CD8-positive, alpha-beta memory T cell (primary cell): ENCODE measurements at regions not wholly inside any gene's neighbourhood (a gene's known extent, or its start where the extent isn't known, plus 50 kb on each side); places are given as distances from the start of the nearest gene placed in this dataset.

Experiments
- CTCF ChIA-PET: fragments of 350-600 bp; sonication (Branson Sonifier 250); formaldehyde crosslinking; loops from one replicate; lab custom pipeline; 2021; ENCODE audit warnings: antibody characterized with exemption; lab: Charles Lee
- POLR2A ChIA-PET: fragments of 350-600 bp; sonication (Branson Sonifier 250); formaldehyde crosslinking; loops from one replicate; lab custom pipeline; 2021; ENCODE audit warnings: antibody characterized with exemption; lab: Charles Lee
- DNase-seq, 5 donors: peaks; one replicate each; pipeline versions ENCODE4 v3.0.0 to v3.0.0-alpha.2; 2020 to 2022; ENCODE audit warnings: mixed read lengths in 1 of 5
- H3K27ac ChIP-seq: one replicate; pipeline ENCODE4 v1.7.0; 2013; ENCODE audit warnings: low read depth, mild to moderate bottlenecking, low read length, moderate library complexity
- H3K27me3 ChIP-seq: 2 replicates; pipeline ENCODE4 v1.7.0; 2013; ENCODE audit warnings: low read length, mild to moderate bottlenecking; ENCODE audit not compliant: insufficient read depth, poor library complexity, severe bottlenecking
- H3K36me3 ChIP-seq: 2 replicates; pipeline ENCODE4 v1.7.0; 2013; ENCODE audit warnings: mild to moderate bottlenecking, low read length, moderate library complexity; ENCODE audit not compliant: insufficient read depth
- H3K4me1 ChIP-seq: 2 replicates; pipeline ENCODE4 v1.7.0; 2013; ENCODE audit warnings: mild to moderate bottlenecking, low read length, moderate library complexity; ENCODE audit not compliant: insufficient read depth
- H3K4me3 ChIP-seq: 2 replicates; pipeline ENCODE4 v1.7.0; 2013; ENCODE audit warnings: mild to moderate bottlenecking, low read length
- H3K9me3 ChIP-seq: 2 replicates; pipeline ENCODE4 v1.7.0; 2013; ENCODE audit warnings: mild to moderate bottlenecking, low read length
- H3K27ac Mint-ChIP-seq, 8 donors: one replicate each; pipeline ENCODE4 v1.8.0; 2020 to 2021; ENCODE audit warnings: mixed read lengths in 8 of 8, mild to moderate bottlenecking in 6 of 8, inconsistent platforms in 3 of 8, moderate library complexity in 3 of 8
- H3K27me3 Mint-ChIP-seq, 2 donors: one replicate each; pipeline ENCODE4 v1.8.0; 2020 to 2021; ENCODE audit warnings: mixed read lengths in 2 of 2, mild to moderate bottlenecking in 1 of 2, moderate library complexity in 1 of 2
- H3K36me3 Mint-ChIP-seq, 3 donors: one replicate each; pipeline ENCODE4 v1.8.0; 2020 to 2021; ENCODE audit warnings: mixed read lengths in 3 of 3, inconsistent platforms in 1 of 3, mild to moderate bottlenecking in 1 of 3
- H3K4me1 Mint-ChIP-seq, 3 donors: one replicate each; pipeline ENCODE4 v1.8.0; 2020 to 2021; ENCODE audit warnings: mixed read lengths in 3 of 3, inconsistent platforms in 1 of 3, mild to moderate bottlenecking in 1 of 3
- H3K4me3 Mint-ChIP-seq, 7 donors: one replicate each; pipeline ENCODE4 v1.8.0; 2020 to 2021; ENCODE audit warnings: mixed read lengths in 7 of 7, mild to moderate bottlenecking in 6 of 7, moderate library complexity in 4 of 7, inconsistent platforms in 2 of 7
- H3K9me3 Mint-ChIP-seq, 5 donors: one replicate each; pipeline ENCODE4 v1.8.0; 2020 to 2022; ENCODE audit warnings: mixed read lengths in 5 of 5, mild to moderate bottlenecking in 3 of 5, moderate library complexity in 2 of 5, inconsistent platforms in 1 of 5

DNA sequence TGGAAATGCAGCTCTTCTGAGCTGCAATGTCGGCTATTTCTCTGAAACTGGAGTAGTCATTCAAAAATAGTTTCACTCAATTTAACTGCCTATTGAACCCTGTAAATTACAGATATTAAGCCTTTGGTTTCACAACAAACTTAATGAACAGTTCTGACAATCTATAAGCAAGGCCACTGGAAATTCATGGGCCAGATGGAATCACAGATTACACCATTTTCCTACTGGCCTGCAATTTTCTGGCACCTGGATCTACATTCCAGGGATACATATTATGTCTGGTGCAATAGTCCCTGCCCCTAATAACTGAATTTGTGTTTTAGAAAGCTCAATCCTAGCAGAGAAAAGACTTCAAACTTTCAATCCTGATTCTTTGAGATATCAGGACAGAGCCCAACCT is 551.7 kb downstream of the RNF144A start:
- H3K27ac Mint-ChIP-seq, result peak overlapping the region in 3 of 8 donors; percentile 6 to 70 (median 12)
- H3K36me3 Mint-ChIP-seq, result peaks cover 0 to 11% (median 5%) of the 10 kb centered on the region in 3 donors
- Histone ChIP-seq H3K36me3 (no peaks in the 10 kb centered on the region), H3K9me3 (no peaks in the 10 kb centered on the region), H3K4me1 (peaks cover 7% of the 10 kb centered on the region), H3K27ac (no peak overlapping the region), H3K27me3 (no peaks in the 10 kb centered on the region), H3K4me3 (no peak overlapping the region)
- peaks cover 0 to 4% of the 10 kb centered on the region in 2 donors for H3K27me3 Mint-ChIP-seq
- no peak for DNase-seq
- H3K4me3 Mint-ChIP-seq, result no peak overlapping the region
- H3K4me1 Mint-ChIP-seq, result peaks cover 18 to 51% (median 44%) of the 10 kb centered on the region in 3 donors
- CTCF ChIA-PET, result no interaction called here
- POLR2A ChIA-PET, result no interaction called here
- H3K9me3 Mint-ChIP-seq, result no peaks in the 10 kb centered on the region

DNA sequence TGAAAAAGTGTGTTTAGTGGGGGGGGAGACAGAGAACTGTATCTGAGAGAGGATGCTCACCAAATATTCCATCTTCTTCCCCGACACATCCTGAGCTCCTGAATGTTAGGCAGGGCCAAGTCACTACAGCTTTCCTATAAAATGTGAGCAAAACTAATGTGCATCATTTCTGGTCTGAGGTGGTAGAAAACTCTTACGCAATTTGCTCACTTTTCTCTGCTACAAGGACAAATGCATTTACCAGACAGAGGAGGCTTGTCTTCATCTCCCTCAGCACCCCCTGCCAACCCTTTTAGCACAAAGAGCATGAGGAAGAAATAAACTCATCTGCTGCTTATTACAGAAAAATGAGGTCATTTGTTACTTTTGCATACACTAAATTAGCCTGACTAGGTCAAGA is 554.0 kb downstream of the RNF144A start:
- Histone ChIP-seq H3K27ac (no peak overlapping the region), H3K27me3 (no peaks in the 10 kb centered on the region), H3K36me3 (no peaks in the 10 kb centered on the region), H3K4me3 (no peak overlapping the region), H3K4me1 (peaks cover 7% of the 10 kb centered on the region), H3K9me3 (no peaks in the 10 kb centered on the region)
- ChIA-PET CTCF (no interaction called here), POLR2A (no interaction called here)
- H3K27me3 Mint-ChIP-seq, result peaks cover 4 to 5% of the 10 kb centered on the region in 2 donors
- peak overlapping the region in 2 of 8 donors; percentile 7 to 29 for H3K27ac Mint-ChIP-seq
- H3K36me3 Mint-ChIP-seq, result peaks cover 0 to 11% (median 5%) of the 10 kb centered on the region in 3 donors
- no peak for DNase-seq
- H3K4me3 Mint-ChIP-seq, result no peak overlapping the region
- H3K9me3 Mint-ChIP-seq, result no peaks in the 10 kb centered on the region
- H3K4me1 Mint-ChIP-seq, result peaks cover 20 to 56% (median 44%) of the 10 kb centered on the region in 3 donors

DNA sequence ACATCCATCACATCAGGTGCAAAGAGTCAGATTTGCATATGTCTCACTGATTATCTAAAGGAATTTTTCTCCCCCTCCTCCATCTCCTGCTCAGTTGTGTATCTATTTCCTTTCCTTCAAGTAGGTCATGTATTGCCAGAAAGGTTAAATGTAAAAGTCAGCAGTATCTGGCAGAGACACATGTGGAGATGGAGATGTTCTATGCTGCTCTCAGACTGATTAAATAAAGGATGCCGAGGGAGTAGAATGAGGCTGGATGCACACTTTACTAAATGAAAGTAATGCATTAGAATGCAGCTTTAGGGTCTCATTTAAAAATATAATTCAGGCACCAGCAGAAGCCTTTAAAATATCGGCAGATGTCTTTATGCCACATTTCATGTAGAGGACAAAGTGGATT is 555.3 kb downstream of the RNF144A start:
- no peaks in the 10 kb centered on the region for H3K27me3 ChIP-seq
- ChIA-PET CTCF (interaction anchor here (1.9 kb wide), 1 partner anchor 28 kb away, joined by 4 read pairs; no protein-coding TSS in a partner anchor), POLR2A (no interaction called here)
- H3K4me3 ChIP-seq, result no peak overlapping the region
- Mint-ChIP-seq H3K9me3 (no peaks in the 10 kb centered on the region), H3K27me3 (peaks cover 4 to 5% of the 10 kb centered on the region in 2 donors), H3K36me3 (peaks cover 0 to 7% (median 2%) of the 10 kb centered on the region in 3 donors), H3K4me3 (no peak overlapping the region), H3K27ac (no peak overlapping the region), H3K4me1 (peaks cover 20 to 64% (median 42%) of the 10 kb centered on the region in 3 donors)
- no peaks in the 10 kb centered on the region for H3K9me3 ChIP-seq
- no peaks in the 10 kb centered on the region for H3K36me3 ChIP-seq
- DNase-seq, result no peak
- H3K4me1 ChIP-seq, result peaks cover 7% of the 10 kb centered on the region
- no peak overlapping the region for H3K27ac ChIP-seq

DNA sequence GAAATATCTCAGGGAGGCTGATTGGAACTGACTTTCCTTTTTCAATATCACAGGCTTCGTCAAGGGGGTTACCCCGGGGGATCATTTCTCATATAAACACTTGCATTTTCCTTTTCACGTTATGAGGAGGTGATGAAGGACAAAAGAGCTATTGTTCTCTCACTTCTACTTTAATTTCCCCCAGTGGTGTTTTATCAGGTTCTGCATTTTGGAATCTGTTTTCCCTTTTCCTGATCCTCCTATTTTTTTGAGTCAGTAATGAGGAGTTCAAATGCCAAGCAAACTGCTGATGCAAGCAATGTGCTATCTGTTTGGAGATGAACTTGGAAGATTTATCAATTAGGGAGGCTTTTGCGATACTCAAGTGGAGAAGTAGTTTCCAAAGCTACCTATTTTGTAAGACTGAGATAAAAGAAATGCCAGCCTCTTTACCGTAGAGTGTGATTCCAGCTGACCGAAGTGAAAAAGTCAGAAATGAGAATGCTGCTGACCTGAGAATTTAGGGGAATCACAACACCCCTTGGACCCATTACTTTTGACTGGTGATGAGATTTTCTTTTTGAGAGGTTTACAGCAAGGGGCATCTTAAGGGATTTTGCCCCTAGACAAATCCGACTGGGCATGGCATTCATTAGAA is 556.0 kb downstream of the RNF144A start:
- peaks cover 13 to 58% (median 36%) of the 10 kb centered on the region in 3 donors for H3K4me1 Mint-ChIP-seq
- Histone ChIP-seq H3K27me3 (no peaks in the 10 kb centered on the region), H3K4me3 (no peak overlapping the region), H3K4me1 (peaks cover 7% of the 10 kb centered on the region), H3K27ac (no peak overlapping the region), H3K9me3 (no peaks in the 10 kb centered on the region), H3K36me3 (no peaks in the 10 kb centered on the region)
- no peak overlapping the region for H3K4me3 Mint-ChIP-seq
- no peaks in the 10 kb centered on the region for H3K9me3 Mint-ChIP-seq
- no peak for DNase-seq
- ChIA-PET CTCF (interaction anchor here (1.9 kb wide), 1 partner anchor 29 kb away, joined by 4 read pairs; no protein-coding TSS in a partner anchor), POLR2A (interaction anchor here (1.4 kb wide), 1 partner anchor 8 kb away, joined by 3 read pairs; no protein-coding TSS in a partner anchor)
- peaks cover 4 to 5% of the 10 kb centered on the region in 2 donors for H3K27me3 Mint-ChIP-seq
- H3K36me3 Mint-ChIP-seq, result peaks cover 0 to 2% (median under 1%) of the 10 kb centered on the region in 3 donors
- no peak overlapping the region for H3K27ac Mint-ChIP-seq

DNA sequence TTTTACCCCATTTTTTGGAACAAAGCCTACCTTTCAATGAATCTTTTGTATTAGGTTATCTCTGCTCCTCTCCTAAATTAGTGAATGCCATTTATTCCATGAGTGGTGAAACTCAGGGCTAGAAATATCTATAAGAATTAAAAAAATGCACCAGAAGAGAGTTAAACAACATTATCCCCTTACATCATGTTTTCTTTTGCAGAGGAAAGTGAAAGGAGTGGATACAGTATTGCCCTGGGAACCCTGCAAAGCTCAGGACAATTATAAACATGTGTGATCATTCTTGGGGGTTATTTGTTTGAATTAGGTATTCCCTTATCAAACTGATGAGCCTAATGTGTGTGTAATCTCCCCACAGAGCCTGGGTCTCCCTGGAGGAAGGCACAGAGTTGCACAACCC is 559.2 kb downstream of the RNF144A start:
- Mint-ChIP-seq H3K4me1 (peaks cover 8 to 34% (median 20%) of the 10 kb centered on the region in 3 donors), H3K27ac (no peak overlapping the region), H3K36me3 (no peaks in the 10 kb centered on the region), H3K4me3 (no peak overlapping the region), H3K9me3 (no peaks in the 10 kb centered on the region), H3K27me3 (peaks cover 4 to 5% of the 10 kb centered on the region in 2 donors)
- H3K36me3 ChIP-seq, result no peaks in the 10 kb centered on the region
- no peaks in the 10 kb centered on the region for H3K27me3 ChIP-seq
- POLR2A ChIA-PET, result no interaction called here
- CTCF ChIA-PET, result no interaction called here
- no peak for DNase-seq
- H3K27ac ChIP-seq, result no peak overlapping the region
- H3K4me3 ChIP-seq, result no peak overlapping the region
- H3K4me1 ChIP-seq, result no peaks in the 10 kb centered on the region
- H3K9me3 ChIP-seq, result no peaks in the 10 kb centered on the region

DNA sequence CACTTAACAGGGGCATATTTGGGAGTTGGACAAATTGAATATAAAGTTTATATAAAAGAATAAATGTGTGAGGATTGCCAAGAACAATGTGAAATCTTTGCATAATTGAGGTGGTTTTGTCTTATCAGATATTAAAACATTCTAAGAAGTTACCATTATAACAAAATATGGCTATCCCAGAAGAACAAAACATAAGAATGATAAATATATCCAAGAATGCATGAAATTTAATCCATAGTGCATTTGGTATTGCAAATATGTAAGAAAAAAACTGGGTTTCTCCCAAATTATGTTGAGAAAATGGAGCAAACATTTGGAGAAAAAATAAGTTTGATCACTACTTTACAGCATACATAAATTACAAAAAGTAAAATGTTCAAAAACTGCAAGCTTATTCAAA is 562.4 kb downstream of the RNF144A start:
- H3K27ac ChIP-seq, result no peak overlapping the region
- Mint-ChIP-seq H3K27me3 (peaks cover 0 to 5% of the 10 kb centered on the region in 2 donors), H3K4me1 (peaks cover 1 to 20% (median 4%) of the 10 kb centered on the region in 3 donors), H3K27ac (no peak overlapping the region), H3K36me3 (peaks cover 0 to 7% (median 0%) of the 10 kb centered on the region in 3 donors), H3K9me3 (peaks cover 0 to 6% (median 0%) of the 10 kb centered on the region in 5 donors), H3K4me3 (no peak overlapping the region)
- no peak overlapping the region for H3K4me3 ChIP-seq
- DNase-seq, result no peak
- CTCF ChIA-PET, result no interaction called here
- no peaks in the 10 kb centered on the region for H3K9me3 ChIP-seq
- H3K27me3 ChIP-seq, result no peaks in the 10 kb centered on the region
- H3K36me3 ChIP-seq, result no peaks in the 10 kb centered on the region
- POLR2A ChIA-PET, result no interaction called here
- no peaks in the 10 kb centered on the region for H3K4me1 ChIP-seq

DNA sequence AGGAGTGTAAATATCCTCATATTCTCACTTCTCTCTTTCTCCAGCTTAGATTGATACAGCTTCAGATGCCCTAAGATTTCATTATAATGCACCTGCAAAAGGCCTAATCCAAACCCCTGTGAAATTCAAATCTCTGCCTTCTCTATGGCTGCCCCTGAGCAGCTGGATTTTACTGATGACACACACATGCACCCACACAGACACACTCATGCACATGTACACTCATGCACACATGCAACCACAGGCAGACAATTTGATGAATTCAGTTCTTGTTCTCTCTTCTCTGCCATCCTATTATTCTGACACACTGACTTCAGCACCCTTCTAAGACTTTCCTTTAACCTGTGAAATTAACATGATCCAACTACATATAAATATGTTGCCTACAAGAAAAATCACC is 563.2 kb downstream of the RNF144A start:
- peaks cover 1 to 16% (median 4%) of the 10 kb centered on the region in 3 donors for H3K4me1 Mint-ChIP-seq
- peaks cover 0 to 6% (median 0%) of the 10 kb centered on the region in 5 donors for H3K9me3 Mint-ChIP-seq
- no peak for DNase-seq
- ChIA-PET POLR2A (no interaction called here), CTCF (no interaction called here)
- peak overlapping the region in 1 of 8 donors; percentile 47 for H3K27ac Mint-ChIP-seq
- no peaks in the 10 kb centered on the region for H3K4me1 ChIP-seq
- no peaks in the 10 kb centered on the region for H3K9me3 ChIP-seq
- H3K27ac ChIP-seq, result no peak overlapping the region
- no peaks in the 10 kb centered on the region for H3K36me3 ChIP-seq
- H3K27me3 Mint-ChIP-seq, result peaks cover 0 to 3% of the 10 kb centered on the region in 2 donors
- H3K36me3 Mint-ChIP-seq, result peaks cover 0 to 7% (median 0%) of the 10 kb centered on the region in 3 donors
- no peak overlapping the region for H3K4me3 Mint-ChIP-seq
- no peak overlapping the region for H3K4me3 ChIP-seq
- no peaks in the 10 kb centered on the region for H3K27me3 ChIP-seq

DNA sequence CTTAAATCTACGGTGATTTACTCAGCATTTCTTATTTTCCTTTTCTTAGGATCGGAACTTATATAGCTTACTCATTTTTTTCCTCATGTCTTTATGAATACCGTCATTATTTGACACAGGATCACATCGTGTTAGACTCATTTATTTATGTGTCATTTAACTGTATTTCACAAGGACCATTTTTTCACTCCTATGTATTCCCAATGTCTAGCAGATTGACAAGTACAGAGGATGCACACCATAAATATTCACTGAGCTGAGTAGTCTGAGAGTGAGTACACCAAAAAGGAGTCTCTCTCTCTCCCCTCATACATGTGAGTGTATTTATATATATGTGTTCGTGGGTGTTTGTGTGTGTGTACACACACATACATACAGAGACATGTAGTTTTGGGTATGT is 573.5 kb downstream of the RNF144A start:
- H3K36me3 ChIP-seq, result no peaks in the 10 kb centered on the region
- H3K9me3 Mint-ChIP-seq, result peaks cover 3 to 6% (median 5%) of the 10 kb centered on the region in 5 donors
- CTCF ChIA-PET, result no interaction called here
- no peak overlapping the region for H3K27ac ChIP-seq
- no peak overlapping the region for H3K4me3 ChIP-seq
- H3K27me3 Mint-ChIP-seq, result no peaks in the 10 kb centered on the region
- no peaks in the 10 kb centered on the region for H3K9me3 ChIP-seq
- DNase-seq, result no peak
- peaks cover 0 to 6% (median 0%) of the 10 kb centered on the region in 3 donors for H3K36me3 Mint-ChIP-seq
- no peaks in the 10 kb centered on the region for H3K4me1 ChIP-seq
- POLR2A ChIA-PET, result no interaction called here
- peaks cover 0 to 5% (median 4%) of the 10 kb centered on the region in 3 donors for H3K4me1 Mint-ChIP-seq
- no peak overlapping the region for H3K27ac Mint-ChIP-seq
- no peak overlapping the region for H3K4me3 Mint-ChIP-seq
- H3K27me3 ChIP-seq, result no peaks in the 10 kb centered on the region
